ENCODE measurements at regions not wholly inside any gene's neighbourhood (a gene's known extent, or its start where the extent isn't known, plus 50 kb on each side); places are given as distances from the start of the nearest gene placed in this dataset.

DNA sequence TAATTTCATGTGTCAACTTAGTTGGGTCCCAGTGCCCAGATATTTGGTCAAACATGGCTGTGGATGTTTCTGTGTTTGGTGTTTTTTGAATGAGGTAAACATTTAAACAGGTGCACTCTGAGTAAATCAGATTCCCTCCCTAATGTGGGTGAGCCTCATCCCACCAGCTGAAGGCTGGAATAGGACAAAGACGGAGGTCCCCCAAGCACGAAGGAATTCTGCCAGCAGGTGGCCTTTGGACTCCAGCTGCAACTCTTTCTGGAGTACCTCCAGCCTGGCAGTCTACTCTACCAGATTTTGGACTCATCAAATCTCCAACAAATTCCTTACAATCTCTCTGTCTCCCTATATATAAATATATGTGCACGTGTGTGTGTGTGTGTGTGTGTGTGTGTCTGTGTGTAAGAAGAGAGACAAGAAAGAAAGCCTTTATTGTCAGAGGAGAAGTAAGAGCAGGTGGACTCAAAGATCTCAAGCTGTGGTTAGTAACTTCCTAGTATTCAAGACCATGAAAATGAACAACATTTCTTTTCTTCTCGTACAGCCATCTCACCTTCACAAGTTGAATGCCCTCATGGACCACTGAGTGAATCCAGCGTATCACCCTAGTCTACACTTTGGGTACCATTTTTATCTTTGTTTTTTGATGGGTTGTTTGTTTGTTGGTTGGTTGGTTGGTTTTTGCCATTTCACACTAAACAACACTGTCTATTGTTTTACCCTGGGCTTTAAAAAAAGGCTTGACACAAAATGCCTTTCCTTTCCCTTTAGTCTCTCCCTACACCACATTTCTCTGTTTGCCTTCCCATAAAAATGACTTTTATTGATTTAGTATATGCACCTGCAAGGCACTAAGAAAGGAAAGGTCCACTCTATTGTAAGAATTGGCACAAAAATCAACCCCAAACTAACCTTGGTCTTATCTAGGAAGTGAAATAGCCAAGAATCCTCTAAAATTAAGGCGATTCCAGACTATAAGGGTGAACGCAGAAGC lies 118.7 kb downstream of the TENT4A start:
- FAIRE-seq, result no peak
- DNase-seq (ENCODE audit: low spot score in 2 of 2), result no peak

DNA sequence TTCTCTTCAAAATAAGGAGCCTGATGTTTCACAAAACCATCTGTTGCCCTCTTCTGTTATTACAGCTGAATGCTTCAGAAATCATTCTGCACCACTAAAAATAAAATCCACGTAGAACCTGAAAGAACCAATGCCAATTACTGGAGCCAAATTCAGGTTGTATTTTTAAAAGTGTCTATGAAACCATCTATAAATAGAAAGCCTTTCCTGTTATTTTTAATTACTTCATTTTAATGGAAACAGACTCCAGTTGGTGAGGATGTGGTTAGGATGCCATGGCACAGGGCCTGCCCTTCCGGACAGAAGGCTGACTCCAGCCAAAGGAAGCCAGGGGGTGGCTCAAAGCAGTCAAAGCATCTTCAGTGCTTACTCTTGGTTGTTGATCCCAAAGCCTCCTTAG lies 119.8 kb downstream of the TENT4A start:
- no peak for FAIRE-seq
- no peak for DNase-seq (ENCODE audit: low spot score in 2 of 2)

DNA sequence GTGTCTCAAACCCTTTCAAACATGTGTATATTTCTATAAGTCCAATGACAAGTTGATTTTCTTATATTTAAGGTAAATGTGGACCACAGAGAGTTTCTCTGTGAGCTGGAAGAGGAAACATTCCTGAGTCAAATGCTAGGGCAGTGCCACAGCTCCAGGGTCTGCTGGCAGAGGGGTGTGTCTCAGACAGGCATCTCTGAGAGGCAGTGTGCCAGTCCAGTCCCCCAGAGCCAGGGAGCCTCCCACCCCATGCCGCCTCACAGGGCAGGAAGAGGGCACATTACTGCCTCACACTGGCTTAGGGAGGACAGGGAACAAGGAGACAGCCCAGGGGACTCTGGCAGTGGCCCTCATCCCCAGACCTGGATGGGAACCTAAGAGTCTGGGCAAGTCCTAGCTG lies 120.2 kb downstream of the TENT4A start:
- no peak for FAIRE-seq

DNA sequence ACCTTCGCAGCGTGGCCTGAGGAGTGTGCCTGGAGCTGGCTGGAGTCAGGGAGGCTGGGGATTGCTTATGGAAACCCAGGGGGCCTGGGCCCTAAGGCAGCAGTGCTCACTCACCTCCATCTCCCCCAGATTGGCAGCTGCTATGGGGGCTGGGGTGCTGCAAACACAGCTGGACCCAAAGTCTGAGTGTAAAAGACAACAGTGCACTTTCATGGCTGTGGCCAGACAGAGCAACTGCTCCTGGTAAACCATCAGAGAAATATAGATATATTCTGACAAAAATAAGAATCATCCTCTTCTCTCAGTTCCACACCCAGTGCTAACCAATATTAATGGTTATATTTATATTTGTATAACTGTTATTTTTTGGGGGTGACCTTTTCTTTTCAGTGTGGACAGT lies 123.9 kb downstream of the TENT4A start:
- no peak for DNase-seq (ENCODE audit: low spot score in 2 of 2)
- FAIRE-seq, result no peak

More for the DNA sequence above, 120.2 kb downstream of the TENT4A start:
- DNase-seq (ENCODE audit: low spot score in 2 of 2), result no peak

DNA sequence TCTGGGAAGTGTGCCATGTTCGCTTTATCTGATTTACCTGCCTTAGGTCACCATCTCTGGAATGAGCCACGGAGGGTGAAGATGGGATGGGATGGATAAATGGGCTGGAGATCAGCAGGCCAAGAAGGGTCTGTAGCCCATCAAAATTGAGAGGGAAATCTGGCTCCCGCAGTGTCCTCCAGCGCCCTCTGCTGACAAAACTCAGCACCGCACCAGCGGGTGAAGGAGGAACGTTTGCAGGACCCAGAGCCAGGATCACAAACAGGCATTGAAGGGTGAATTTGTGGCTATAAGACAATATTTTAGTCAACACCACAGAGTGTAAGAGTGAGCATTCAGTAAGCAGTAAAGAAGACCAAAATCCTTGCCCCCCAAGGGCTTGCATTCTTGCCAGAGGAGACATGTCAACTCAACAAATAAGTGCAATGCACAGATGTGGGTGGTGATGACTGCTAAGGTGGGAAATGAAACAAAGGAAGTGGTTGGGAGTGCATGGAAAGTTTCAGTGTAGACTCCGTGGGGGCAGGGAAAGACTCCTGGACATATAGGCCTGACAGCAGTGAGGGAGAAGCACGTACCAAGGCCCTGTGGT lies 124.4 kb downstream of the TENT4A start:
- FAIRE-seq (no peak), DNase-seq (ENCODE audit: low spot score in 2 of 2) (no peak)

DNA sequence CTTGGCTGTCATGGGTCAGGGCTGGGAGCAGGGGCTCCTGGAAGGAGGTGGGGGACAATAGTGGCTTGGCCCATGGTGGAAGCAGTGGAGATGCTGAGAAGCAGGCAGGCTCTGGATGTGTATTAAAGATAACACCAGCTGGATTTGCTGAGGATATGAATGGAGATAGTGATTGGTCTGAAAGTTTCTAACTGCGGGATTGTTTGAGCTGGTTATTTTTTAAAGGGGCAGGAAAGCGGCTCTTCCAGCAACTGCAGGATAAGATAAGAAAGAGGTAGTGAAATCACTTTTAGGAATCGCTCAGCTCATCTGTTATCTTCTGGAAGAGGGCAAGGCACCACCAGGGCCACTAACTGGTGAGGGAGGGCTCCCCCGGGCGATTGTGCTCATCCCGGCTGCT lies 125.5 kb downstream of the TENT4A start:
- FAIRE-seq, result no peak
- no peak for DNase-seq (ENCODE audit: low spot score in 2 of 2)

DNA sequence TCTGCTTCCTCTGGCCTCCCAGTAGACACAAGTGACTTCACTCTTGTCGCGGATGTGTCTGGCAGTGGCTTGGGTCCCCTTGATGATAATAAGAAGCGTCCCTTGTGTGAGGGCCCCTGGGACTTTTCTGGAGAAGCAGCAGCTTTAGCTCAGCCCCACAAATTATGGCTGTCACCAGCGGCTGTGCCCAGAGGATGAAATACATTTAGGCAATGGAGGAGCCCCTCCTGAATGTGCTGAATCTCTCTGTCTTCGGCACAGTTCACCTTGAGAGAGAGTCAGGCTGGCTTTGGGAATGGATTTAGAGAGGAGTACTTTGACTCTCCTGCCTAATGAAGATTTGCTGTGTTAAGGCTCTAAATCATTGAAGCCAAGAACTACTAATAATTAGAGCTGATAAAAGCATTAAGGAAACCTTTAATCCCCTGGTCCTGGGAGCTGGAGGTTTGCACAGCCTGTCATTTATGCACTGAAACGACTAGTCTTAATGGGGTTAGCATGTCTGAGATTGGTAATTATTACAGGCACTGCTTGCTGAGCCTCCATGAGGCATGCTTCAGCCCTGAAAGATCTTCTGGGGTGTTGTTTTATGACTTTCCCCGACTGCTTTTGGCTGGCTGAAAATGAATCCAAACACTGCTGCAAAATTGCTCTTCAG lies 127.0 kb downstream of the TENT4A start:
- FAIRE-seq (no peak), DNase-seq (ENCODE audit: low spot score in 2 of 2) (no peak)

DNA sequence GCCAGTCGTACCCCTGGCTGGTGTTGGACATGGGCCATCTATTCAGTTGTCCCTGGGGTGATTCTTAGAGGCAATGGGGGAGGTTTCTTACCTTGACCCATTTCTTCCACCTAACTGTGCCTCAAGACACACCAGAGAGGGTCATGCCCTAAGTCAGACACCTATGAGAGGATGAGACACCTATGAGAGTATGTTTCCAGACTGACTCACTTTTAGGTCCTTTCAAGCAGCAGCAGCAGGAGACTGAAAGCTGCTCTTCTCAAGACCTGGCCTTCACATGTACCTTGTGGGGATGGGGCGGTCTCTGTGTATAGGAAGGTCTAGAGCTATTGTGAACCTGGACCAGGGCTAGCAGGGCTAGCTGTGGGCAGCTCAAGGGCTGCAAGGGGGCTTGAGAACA lies 130.1 kb downstream of the TENT4A start:
- no peak for FAIRE-seq
- no peak for DNase-seq (ENCODE audit: low spot score in 2 of 2)

DNA sequence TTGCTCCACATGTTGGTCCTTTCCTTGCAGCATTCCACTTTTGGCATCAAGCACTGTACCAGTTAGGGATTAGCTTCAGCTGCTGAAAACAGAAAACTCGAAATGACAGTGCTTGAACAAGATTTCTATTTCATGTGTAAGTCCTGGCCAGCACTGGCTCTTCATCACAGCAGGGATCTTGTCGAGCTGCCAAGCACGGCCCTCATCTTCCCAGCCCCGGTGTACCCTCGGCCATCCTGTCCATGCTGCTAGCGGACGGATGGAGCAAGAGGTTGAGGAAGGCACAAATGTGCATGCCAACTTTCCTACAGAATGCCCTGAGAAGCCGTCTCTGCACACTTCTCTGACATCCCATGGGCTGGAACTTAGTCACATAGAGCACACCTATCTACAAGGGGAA lies 130.6 kb downstream of the TENT4A start:
- no peak for FAIRE-seq
- DNase-seq (ENCODE audit: low spot score in 2 of 2), result no peak

DNA sequence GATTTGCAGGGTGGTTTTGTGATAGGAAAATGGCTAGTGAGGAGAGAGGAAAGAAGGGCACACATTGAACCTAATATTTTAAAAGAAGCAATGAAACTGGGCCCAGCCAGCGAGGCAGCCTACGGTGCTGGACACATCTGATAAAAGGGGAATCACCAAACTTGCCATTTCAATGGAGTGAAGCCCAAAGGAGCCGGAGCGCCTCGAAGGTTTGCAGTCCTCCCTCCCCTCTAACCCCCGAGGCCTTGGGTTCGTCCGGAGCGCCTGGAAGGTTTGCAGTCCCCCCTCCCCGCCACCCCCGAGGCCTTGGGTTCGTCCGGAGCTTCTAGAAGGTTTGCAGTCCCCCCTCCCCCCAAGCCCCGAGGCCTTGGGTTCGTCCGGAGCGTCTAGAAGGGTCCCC lies 132.6 kb downstream of the TENT4A start:
- DNase-seq (ENCODE audit: low spot score in 2 of 2), result no peak
- FAIRE-seq, result no peak

DNA sequence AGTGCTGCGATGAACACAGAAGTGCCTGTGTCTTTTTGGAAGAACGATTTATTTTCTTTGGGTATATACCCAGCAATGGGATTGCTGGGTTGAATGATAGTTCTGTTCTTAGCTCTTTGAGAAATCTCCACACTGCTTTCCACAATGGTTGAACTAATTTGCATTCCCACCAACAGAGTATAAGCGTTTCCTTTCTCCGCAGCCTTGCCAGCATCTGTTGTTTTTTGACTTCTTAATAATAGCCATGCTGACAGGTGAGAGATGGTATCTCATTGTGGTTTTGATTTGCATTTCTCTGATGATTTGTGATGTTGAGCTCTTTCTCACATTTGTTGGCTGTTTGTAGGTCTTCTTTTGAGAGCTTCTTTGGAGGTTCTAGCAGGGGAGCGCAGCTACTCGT lies 134.6 kb downstream of the TENT4A start:
- no peak for DNase-seq (ENCODE audit: low spot score in 2 of 2)
- FAIRE-seq, result no peak

DNA sequence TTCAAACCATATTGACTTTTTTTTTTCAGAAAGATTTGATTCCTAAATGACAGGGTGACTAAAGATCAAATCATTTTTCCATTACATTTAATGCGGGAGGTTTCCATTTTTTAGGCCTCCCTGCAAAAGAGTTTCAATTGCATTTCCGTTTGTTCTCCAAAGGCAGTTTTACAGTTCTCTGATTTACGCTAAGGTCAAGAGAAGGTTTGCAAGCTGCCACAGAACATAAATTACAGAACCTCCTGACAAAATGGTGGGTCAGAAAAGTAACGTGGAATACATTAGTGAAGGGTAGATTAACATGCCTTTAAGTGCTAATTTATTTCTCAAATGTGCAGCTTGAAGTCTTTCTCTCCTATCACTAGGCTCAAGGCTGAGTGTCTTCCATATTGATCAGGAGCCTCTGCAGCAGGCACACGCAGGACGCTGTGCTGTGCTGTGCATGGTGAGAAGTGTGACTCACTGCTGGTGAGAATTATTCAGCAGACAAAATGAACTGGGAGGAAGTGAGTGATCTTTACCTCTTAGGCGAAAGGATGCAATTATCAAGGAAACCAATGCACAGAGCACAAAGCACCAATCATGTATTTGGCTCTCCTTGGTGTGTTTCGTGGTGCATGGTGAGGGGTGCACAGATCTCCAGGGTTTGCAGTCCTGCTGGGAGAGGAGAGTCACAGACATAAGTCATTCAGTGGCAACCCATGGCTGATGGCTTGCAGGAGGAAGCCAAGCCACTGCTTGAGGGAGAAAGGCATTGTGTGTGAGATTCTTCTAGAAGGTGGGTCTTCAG lies 136.3 kb downstream of the TENT4A start:
- FAIRE-seq (no peak), DNase-seq (ENCODE audit: low spot score in 2 of 2) (no peak)

DNA sequence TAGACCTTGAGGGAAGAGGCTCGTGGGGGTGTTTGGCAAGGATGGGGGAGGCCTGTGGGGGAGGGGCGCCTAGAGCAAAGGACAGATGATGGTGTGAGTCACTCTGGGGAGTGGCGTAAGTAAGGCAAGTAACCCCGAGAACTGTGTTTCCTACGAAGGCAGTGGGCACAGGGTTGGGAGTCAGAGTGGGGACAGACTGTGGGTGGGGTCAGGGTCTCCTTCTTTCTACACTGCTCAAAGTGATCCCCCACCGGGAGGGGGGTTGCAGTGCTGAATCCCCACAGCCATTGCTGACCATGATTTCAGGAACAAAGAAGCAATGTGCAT lies 136.8 kb downstream of the TENT4A start:
- FAIRE-seq, result no peak
- no peak for DNase-seq (ENCODE audit: low spot score in 2 of 2)

DNA sequence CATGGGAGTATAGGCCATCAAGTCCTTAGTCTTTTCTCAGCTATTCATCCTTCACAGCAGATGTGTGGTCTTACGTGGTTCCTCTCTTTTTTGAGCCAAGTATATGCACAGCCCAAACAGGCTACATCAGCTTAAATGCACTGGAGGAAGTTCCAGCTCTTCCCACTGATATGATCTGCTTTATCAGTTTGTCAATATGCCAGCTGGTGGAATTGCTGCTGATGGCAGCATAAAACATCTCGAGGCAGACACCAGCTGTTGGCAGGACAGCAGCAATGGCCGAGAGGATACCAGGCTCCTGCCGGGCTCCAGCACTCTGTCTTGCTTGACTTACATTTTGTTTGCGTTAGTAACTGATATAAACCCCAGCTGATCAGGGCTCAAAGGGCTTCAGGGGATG lies 143.4 kb downstream of the TENT4A start:
- no peak for FAIRE-seq
- no peak for DNase-seq (ENCODE audit: low spot score in 2 of 2)

DNA sequence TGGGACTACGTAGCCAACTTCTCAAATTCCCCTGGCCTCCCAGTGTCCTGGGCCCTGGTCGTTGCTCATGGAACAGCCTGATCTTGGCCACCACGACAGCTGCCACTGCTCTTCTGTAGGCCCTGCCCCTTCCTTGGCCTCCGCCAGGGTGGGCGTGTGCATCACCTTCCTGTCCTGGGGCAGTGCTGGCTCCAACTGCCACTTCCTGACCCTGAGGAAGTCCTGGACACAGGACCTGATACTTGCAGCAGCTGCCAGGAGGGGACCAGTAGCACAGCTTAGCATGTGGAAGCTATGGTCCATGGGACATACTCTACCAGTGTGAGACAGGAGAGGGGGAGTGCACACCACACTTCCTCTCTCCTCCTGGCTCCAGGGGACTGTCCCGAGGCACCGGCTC lies 145.2 kb downstream of the TENT4A start:
- DNase-seq (ENCODE audit: low spot score in 2 of 2), result no peak
- no peak for FAIRE-seq

DNA sequence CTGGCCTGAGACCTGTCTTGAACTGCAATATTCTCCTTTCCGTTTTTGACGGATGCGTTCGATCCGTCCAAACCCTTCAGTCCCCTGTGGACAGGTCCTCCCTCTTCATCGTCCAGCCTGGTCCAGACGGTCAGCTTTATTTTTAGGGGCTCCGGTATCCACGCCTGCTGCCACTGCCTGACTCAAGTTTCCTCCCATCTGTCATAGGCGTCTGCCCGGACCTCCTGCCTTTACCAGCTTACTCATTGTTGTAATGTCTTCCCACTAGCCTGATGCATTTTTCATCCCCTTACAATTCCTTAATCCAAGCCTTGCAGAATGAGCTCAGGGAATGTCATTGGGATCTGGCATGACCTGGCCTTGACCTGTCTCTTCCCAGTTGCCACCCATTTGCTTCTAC lies 145.8 kb downstream of the TENT4A start:
- no peak for FAIRE-seq
- DNase-seq (ENCODE audit: low spot score in 2 of 2), result no peak

DNA sequence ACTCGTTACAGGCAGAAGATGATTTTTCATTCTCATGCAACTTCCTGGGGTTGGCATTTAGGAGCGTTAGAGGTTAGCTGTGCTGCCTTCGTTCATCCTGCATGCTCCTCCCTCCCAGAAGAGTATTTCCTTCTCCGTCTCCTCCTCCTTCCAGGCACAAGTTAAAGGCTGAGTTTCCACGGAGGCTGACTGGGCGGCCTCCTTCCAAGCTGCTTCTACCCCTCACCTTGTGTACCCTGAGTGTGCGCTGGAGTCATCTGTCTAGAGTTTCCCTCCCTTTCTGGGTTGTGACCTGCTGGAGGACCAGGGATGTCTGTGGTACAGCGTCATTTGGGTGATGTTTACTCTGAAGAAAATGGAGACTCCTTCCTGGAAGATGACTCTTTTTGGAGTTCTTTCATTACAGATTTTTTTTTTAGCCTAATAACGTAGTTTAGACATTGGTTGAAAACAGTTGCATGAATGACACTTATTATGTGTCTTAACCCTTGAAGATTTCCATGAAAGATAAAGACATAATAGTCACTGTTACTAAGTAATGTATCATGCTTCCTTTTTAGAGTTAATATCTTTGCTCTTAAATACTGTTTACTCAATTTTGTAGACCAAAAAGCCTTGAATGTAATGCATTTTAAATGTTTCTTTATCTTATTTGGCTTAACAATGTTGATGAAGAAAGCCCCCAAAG lies 146.9 kb downstream of the TENT4A start:
- DNase-seq (ENCODE audit: low spot score in 2 of 2) (no peak), FAIRE-seq (no peak)

DNA sequence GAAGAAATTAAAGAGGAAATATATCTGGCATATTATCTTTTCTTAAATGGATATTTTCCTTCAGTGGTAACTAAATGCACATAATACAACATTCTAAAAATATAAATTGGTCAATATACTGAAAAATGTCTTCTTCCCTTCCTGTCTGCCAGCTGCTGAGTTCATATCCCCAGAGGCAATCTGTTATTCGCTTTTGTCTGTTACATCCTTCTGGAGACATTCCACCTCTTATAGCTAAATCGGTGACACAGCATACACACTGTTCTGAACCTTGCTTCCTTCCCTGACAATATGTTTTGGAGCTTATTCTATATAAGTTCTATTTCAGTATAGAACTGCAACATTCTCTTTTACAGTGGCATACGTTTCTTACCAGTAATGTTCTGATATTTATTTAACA lies 147.8 kb downstream of the TENT4A start:
- DNase-seq (ENCODE audit: low spot score in 2 of 2) (no peak), FAIRE-seq (no peak)

DNA sequence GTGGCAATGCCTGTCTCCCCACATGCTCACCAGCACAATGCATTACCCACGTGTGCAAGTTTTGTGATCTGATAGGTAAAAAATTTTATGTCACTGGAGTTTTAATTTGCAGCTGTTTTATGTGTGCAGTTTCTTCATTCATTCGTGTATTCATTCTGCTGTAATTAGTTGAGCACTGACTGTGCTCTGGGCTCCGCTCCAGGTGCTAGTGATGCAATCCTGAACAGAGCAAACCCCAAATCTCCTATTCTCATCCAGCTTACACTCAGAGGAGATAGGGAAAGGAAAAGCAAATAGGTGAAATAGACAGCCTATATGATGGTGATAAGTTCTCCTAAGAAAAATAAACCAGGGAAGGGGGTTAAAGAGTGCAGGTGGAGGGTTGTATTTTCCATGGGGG lies 148.4 kb downstream of the TENT4A start:
- DNase-seq (ENCODE audit: low spot score in 2 of 2) (no peak), FAIRE-seq (no peak)

DNA sequence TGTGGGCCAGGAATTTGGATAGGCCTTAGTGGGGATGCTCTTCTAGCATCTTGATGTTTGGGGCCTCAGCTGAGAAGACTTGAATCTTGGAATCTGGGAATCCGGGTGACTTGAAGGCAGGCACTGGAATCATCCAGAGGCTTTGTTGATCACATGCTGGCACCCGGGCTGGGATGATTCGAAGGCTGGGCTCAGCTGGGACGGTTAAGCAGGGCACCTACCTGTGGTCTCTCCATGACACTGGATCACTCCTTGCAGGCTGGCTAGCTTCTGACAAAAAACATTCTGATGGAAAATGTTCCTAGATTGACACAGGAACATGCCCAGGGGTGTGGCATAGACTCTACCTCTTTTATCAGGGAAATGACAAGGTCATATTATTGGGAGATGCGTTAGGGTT lies 149.1 kb downstream of the TENT4A start:
- FAIRE-seq, result no peak
- DNase-seq (ENCODE audit: low spot score in 2 of 2), result no peak
